Cardiac muscle cell (in vitro differentiated cells and primary cell): ENCODE measurements at regions not wholly inside any gene's neighbourhood (a gene's known extent, or its start where the extent isn't known, plus 50 kb on each side); places are given as distances from the start of the nearest gene placed in this dataset.

Experiments used
- DNase-seq, 2 donors: peaks; one replicate each; pipeline versions ENCODE4 v3.0.0 to v3.0.0-alpha.2; 2010 to 2017; ENCODE audit warnings: low read depth in 1 of 2, low spot score in 1 of 2
- H3K27ac ChIP-seq: fragments of 200-600 bp; sonication (generic); 2 replicates; pipeline ENCODE4 v1.5.1; 2016
- H3K27me3 ChIP-seq: fragments of 200-600 bp; sonication (generic); 2 replicates; pipeline ENCODE4 v1.6.0; 2016; ENCODE audit warnings: control low read depth
- H3K36me3 ChIP-seq: fragments of 200-600 bp; sonication (generic); 2 replicates; pipeline ENCODE4 v1.5.1; 2016; ENCODE audit warnings: control low read depth
- H3K4me1 ChIP-seq: fragments of 200-600 bp; sonication (generic); 2 replicates; pipeline ENCODE4 v1.8.1; 2017; ENCODE audit warnings: low read depth, mild to moderate bottlenecking, mixed run types
- H3K4me3 ChIP-seq: fragments of 200-600 bp; sonication (generic); 2 replicates; pipeline ENCODE4 v1.5.1; 2016; ENCODE audit warnings: mild to moderate bottlenecking
- H3K9me3 ChIP-seq: fragments of 200-600 bp; sonication (generic); 2 replicates; pipeline ENCODE4 v1.5.1; 2017; ENCODE audit warnings: low read depth, mild to moderate bottlenecking, control low read depth
- TF ChIP-seq, protein P1 (sequence below): IDR thresholded peaks from 2 replicates; pipeline ENCODE4 v1.5.1; 2012; ENCODE audit warnings: low read depth, mild to moderate bottlenecking, low read length

DNA sequence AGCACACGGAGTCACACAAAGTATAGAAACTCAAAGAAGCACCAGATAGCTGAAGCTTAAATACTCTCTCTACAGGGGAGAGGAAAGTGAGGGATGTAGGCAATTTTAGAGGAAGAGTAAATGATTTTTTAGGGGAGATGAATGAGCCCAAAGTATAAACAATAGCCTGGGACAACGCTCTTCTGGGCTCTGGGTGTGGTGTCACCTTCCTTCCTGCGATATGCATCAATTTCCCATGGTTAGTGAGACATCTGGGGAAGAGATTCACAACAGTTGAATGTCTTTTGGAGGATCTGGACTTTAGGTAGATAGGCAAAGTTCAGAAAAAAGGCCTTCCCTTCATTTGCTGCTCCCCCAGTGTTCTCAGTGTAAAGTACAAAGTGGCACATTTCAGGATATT is 125.2 kb downstream of the EFHB start:
- Histone ChIP-seq H3K36me3 (no peaks in the 10 kb centered on the region), H3K4me1 (no peaks in the 10 kb centered on the region), H3K27ac (no peak overlapping the region), H3K4me3 (no peak overlapping the region), H3K27me3 (no peaks in the 10 kb centered on the region), H3K9me3 (no peaks in the 10 kb centered on the region)
- DNase-seq = no peak
- TF ChIP-seq, protein P1, sequence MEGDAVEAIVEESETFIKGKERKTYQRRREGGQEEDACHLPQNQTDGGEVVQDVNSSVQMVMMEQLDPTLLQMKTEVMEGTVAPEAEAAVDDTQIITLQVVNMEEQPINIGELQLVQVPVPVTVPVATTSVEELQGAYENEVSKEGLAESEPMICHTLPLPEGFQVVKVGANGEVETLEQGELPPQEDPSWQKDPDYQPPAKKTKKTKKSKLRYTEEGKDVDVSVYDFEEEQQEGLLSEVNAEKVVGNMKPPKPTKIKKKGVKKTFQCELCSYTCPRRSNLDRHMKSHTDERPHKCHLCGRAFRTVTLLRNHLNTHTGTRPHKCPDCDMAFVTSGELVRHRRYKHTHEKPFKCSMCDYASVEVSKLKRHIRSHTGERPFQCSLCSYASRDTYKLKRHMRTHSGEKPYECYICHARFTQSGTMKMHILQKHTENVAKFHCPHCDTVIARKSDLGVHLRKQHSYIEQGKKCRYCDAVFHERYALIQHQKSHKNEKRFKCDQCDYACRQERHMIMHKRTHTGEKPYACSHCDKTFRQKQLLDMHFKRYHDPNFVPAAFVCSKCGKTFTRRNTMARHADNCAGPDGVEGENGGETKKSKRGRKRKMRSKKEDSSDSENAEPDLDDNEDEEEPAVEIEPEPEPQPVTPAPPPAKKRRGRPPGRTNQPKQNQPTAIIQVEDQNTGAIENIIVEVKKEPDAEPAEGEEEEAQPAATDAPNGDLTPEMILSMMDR = no peak

DNA sequence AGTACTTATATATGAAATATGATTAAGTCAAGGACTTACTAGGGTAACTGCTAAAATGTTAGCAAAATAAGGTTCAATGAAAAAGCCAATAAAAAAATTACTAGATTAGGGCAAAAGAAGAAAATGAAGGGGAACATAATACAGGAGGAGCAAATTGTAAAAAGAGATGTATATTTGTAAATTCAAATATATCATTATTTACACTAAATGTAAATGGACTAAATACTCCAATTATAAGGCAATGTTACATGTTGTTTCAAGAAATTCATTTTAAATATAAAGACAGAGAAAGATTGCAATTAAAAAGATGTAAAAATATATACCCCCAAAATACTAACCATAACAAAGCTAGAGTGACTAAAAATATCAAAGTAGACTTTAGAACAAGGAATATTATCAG is 134.1 kb downstream of the EFHB start:
- DNase-seq = no peak
- Histone ChIP-seq H3K9me3 (no peaks in the 10 kb centered on the region), H3K4me3 (no peak overlapping the region), H3K27me3 (no peaks in the 10 kb centered on the region), H3K36me3 (no peaks in the 10 kb centered on the region), H3K27ac (no peak overlapping the region), H3K4me1 (no peaks in the 10 kb centered on the region)
- TF ChIP-seq, protein P1 = no peak

DNA sequence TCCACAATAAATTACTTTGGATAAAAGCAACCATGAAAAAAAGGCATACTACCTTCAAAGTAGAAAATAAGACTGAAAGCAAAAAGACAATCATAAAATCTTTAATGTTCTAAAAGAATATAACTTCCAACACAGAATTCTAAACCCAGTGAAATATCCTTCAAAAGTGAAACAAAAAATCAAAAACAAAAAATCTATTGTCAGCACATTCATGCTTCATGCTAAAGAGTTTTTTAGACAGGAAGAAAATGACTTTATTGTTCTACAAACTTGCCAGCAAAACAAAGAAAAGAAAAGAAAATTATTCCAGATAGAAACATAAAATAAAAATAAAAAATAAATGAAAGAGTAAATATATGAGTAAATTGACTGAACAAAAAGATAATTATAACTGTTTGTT is 134.9 kb downstream of the EFHB start:
- no peaks in the 10 kb centered on the region for H3K4me1 ChIP-seq
- no peaks in the 10 kb centered on the region for H3K9me3 ChIP-seq
- H3K4me3 ChIP-seq = no peak overlapping the region
- H3K36me3 ChIP-seq = no peaks in the 10 kb centered on the region
- H3K27ac ChIP-seq = no peak overlapping the region
- DNase-seq = no peak
- H3K27me3 ChIP-seq = no peaks in the 10 kb centered on the region
- TF ChIP-seq, protein P1 = no peak

DNA sequence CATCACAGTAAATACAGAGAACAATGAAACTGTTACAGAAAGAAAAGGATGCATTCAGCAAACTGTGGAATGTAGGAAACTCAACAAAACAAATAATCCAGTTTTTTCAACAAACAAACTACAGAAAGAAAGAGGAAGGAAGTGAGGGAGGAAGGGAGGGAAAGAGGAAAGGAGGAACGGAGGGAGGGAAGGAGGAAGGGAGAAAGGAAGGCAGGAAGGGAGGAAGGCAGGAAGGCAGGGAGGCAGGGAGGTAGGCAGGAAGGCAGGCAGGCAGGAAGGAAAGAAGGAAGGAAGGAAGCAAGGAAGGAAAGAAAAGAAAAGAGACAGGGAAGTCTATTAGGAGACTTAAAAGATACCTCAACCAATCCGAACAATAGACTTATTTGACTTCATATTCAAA is 135.7 kb downstream of the EFHB start:
- H3K9me3 ChIP-seq = no peaks in the 10 kb centered on the region
- TF ChIP-seq, protein P1 = no peak
- H3K27ac ChIP-seq = no peak overlapping the region
- DNase-seq = no peak
- no peak overlapping the region for H3K4me3 ChIP-seq
- H3K36me3 ChIP-seq = no peaks in the 10 kb centered on the region
- no peaks in the 10 kb centered on the region for H3K27me3 ChIP-seq
- H3K4me1 ChIP-seq = no peaks in the 10 kb centered on the region

DNA sequence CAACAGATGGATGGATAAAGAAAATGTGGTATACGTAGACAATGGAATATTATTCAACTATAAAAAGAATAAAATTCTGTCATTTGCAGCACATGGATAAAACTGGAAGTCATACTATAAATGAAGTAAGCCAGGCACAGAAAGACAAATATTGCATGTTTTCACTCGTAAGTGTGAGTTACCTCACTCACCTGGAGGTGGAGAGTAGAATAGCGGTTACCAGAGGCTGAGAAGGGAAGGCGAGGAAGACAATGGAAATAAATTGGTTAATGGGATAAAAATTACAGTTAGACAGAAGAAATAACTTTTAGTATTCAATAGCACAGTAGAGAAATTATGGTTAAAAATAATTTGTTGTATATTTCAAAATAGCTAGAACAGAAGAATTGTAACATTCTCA is 141.6 kb downstream of the EFHB start:
- H3K36me3 ChIP-seq = no peaks in the 10 kb centered on the region
- DNase-seq = no peak
- H3K27ac ChIP-seq = no peak overlapping the region
- no peak overlapping the region for H3K4me3 ChIP-seq
- no peaks in the 10 kb centered on the region for H3K9me3 ChIP-seq
- no peaks in the 10 kb centered on the region for H3K27me3 ChIP-seq
- no peaks in the 10 kb centered on the region for H3K4me1 ChIP-seq
- TF ChIP-seq, protein P1 = no peak

DNA sequence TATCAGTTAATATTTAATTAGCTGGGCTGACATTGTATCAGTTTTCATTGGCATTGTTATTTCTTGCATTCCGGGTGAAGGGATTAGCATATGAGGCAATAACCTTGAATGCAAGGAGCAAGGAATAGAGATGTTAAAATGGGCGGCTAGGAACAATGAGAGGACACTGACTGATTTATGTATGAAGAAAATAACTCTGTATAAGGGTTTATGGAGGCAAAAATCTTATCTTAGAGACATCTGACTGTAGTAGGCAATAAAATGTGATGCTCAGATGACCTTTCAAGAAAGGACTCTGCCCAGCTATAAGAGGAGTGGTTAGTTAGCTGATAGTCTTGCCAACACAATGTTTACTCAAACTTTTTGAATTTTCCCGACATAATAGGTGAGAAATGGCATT is 158.3 kb downstream of the EFHB start:
- Histone ChIP-seq H3K27ac (no peak overlapping the region), H3K4me3 (no peak overlapping the region), H3K27me3 (no peaks in the 10 kb centered on the region), H3K9me3 (no peaks in the 10 kb centered on the region), H3K36me3 (no peaks in the 10 kb centered on the region), H3K4me1 (no peaks in the 10 kb centered on the region)
- TF ChIP-seq, protein P1 = no peak
- DNase-seq = no peak
